ENCODE measurements at regions not wholly inside any gene's neighbourhood (a gene's known extent, or its start where the extent isn't known, plus 50 kb on each side); places are given as distances from the start of the nearest gene placed in this dataset.

- no peak for DNase-seq (ENCODE audit: low read depth in 1 of 2, low spot score in 1 of 2)
- in situ Hi-C loops (cut with HindIII; ENCODE audit: low pct_unique_long_range_greater_than_20kb, low sequenced_read_pairs), result no loop called here
- TF ChIP-seq JUND (IDR thresholded peaks at IDR 0.05; ENCODE audit: low read depth), result no peak
These were observed 270.3 kb upstream of the SALL3 start for GRCh38 chr18:78709261-78709809.

DNA sequence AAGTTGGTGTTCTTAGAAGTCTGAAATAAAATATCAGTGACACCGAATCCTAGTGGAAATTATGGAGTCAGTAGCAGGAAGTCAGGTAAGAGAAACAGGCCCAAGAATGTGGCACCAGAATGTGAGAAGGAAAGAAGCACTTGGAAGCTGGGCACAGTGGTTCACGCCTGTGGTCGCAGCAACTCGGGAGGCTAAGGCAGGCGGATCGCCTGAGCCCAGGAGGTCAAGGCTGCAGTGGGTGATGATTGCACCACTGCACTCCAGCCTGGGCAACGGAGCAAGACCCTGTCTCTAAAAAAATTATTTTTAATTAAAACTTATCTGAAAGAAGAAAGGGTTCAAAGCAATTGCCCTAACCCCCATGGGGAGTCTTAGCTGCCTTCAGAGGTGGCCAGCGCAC is 268.3 kb upstream of the SALL3 start:
- in situ Hi-C loops (cut with HindIII; ENCODE audit: low pct_unique_long_range_greater_than_20kb, low sequenced_read_pairs), result no loop called here
- DNase-seq (ENCODE audit: low read depth in 1 of 2, low spot score in 1 of 2), result no peak
- TF ChIP-seq JUND (IDR thresholded peaks at IDR 0.05; ENCODE audit: low read depth), result no peak

DNA sequence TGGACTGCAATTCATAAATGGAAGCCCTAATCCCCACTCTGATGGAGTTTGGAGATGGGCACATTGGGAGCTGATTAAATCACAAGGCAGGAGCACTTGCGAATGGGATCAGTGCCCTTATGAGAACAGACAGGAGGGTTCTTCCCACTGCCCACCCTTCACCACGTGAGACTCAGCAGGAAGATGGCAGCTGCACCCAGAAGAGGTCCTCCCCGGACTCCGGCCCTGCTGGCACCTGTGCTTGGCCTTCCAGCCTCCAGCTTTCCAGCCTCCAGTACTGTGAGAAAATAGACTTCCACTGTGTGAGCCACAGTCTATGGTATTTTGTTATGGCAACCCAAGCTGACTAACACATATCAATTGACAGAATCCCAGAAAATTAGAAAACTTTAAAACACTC is 267.6 kb upstream of the SALL3 start:
- no peak for TF ChIP-seq JUND (IDR thresholded peaks at IDR 0.05; ENCODE audit: low read depth)
- in situ Hi-C loops (cut with HindIII; ENCODE audit: low pct_unique_long_range_greater_than_20kb, low sequenced_read_pairs), result no loop called here
- no peak for DNase-seq (ENCODE audit: low read depth in 1 of 2, low spot score in 1 of 2)

DNA sequence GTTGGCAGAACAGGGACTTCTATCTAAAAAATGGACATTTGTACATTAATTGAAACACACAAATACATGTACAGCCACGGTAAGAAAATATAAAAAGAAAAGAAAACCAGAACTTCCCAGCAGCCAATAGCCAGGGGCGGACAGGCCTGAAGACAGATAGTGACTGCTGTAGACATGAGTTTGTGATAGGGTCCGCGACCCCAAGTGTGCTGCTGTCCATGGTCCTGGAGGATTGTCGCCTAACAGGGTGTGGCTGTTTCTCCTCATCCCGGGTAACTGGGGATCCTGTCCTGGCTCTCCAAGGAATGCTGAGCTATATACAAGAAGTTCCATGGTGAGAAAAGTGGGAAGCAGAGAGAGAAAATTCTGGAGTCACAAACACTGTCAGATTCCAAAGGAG is 266.5 kb upstream of the SALL3 start:
- in situ Hi-C loops (cut with HindIII; ENCODE audit: low pct_unique_long_range_greater_than_20kb, low sequenced_read_pairs), result no loop called here
- no peak for TF ChIP-seq JUND (IDR thresholded peaks at IDR 0.05; ENCODE audit: low read depth)
- peak in 1 of 2 experiments; percentile 14 for DNase-seq (ENCODE audit: low read depth in 1 of 2, low spot score in 1 of 2)

DNA sequence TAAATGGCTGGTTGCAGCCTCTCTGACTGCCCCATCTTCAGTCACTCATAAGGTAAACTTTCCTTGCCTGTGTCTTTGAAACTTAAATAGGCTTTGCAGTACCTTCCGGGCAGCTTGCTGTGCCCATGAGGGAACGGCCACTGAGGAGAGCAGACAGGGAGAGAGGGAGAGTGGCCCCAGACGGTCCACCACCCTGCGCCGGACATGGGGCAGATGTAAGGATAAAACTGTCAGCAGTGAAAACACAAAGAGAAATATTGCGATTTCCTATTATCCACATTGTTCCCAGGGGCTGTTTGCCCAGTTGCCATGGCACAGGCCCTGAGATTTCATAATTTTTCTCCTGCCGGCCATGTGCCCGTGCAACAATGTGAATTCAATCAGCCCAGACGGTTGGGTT is 265.9 kb upstream of the SALL3 start:
- TF ChIP-seq JUND (IDR thresholded peaks at IDR 0.05; ENCODE audit: low read depth), result no peak
- in situ Hi-C loops (cut with HindIII; ENCODE audit: low pct_unique_long_range_greater_than_20kb, low sequenced_read_pairs), result no loop called here
- no peak for DNase-seq (ENCODE audit: low read depth in 1 of 2, low spot score in 1 of 2)

DNA sequence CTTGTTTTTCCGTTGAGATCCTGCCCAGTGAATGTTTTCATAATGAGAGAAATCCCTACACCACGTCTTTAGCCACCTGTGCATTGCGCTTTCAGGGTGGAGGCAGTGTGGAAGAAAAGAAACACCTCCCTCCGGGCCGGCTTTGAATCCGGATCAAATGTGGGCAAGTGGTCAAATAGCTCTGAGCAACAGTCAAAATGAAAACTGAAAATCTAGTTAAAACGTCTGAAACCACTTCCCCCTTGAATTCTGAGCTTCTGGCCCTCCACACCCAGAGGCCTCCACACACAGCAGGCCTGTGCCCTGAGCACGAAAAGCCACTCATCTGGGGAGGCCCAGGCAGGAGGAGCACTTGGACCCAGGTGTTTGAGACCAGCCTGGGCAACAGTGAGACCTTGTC is 263.6 kb upstream of the SALL3 start:
- no peak for DNase-seq (ENCODE audit: low read depth in 1 of 2, low spot score in 1 of 2)
- TF ChIP-seq JUND (IDR thresholded peaks at IDR 0.05; ENCODE audit: low read depth), result no peak
- in situ Hi-C loops (cut with HindIII; ENCODE audit: low pct_unique_long_range_greater_than_20kb, low sequenced_read_pairs), result no loop called here

DNA sequence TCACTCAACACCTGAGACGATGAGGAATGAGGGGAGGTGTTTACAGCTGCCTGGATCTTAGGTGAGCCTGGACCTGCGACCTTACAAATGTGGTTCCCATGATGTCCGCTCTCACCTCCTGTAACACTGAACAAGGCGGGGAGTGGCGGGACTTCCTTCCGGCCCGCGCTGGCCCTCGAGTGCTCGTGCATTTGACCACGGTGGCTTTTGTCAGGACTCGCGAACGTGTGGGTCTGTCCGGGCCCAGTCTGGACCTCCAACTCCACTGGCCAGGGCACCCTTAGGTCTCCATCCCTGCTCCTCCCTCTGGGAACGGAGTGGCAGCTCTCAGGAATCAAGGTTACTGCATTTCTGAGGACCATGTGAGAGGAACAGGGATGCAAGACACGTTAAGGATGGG is 263.0 kb upstream of the SALL3 start:
- no peak for TF ChIP-seq JUND (IDR thresholded peaks at IDR 0.05; ENCODE audit: low read depth)
- in situ Hi-C loops (cut with HindIII; ENCODE audit: low pct_unique_long_range_greater_than_20kb, low sequenced_read_pairs), result no loop called here
- no peak for DNase-seq (ENCODE audit: low read depth in 1 of 2, low spot score in 1 of 2)

GRCh38 chr18:78717051-78717765 is 262.4 kb upstream of the SALL3 start:
- in situ Hi-C loops (cut with HindIII; ENCODE audit: low pct_unique_long_range_greater_than_20kb, low sequenced_read_pairs), result no loop called here
- DNase-seq (ENCODE audit: low read depth in 1 of 2, low spot score in 1 of 2), result no peak

GRCh38 chr18:78717766-78718150 is 261.9 kb upstream of the SALL3 start:
- no peak for DNase-seq (ENCODE audit: low read depth in 1 of 2, low spot score in 1 of 2)
- in situ Hi-C loops (cut with HindIII; ENCODE audit: low pct_unique_long_range_greater_than_20kb, low sequenced_read_pairs), result no loop called here
- TF ChIP-seq JUND (IDR thresholded peaks at IDR 0.05; ENCODE audit: low read depth), result no peak

More at GRCh38 chr18:78717051-78717765, 262.4 kb upstream of the SALL3 start:
- TF ChIP-seq JUND (IDR thresholded peaks at IDR 0.05; ENCODE audit: low read depth), result no peak

DNA sequence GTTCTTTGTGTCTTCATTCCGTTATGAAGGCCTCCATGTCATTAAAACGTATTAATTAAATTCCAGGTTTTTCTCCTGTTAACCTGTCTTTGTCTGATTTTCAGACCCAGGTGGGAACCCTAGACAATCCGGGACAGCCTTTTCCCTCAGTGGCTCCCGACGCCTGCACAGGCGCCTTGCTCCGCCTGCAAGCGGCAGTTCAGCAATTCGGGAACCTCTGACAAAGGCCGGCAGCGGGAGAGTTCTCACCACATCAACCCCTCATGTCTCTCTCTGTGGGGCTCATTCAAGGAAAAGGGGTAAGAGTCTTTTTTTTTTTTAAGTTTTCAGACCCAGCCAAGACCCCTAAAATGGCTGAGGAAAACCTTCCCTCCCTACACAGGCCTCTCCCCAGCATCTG is 259.8 kb upstream of the SALL3 start:
- no peak for TF ChIP-seq JUND (IDR thresholded peaks at IDR 0.05; ENCODE audit: low read depth)
- no peak for DNase-seq (ENCODE audit: low read depth in 1 of 2, low spot score in 1 of 2)
- in situ Hi-C loops (cut with HindIII; ENCODE audit: low pct_unique_long_range_greater_than_20kb, low sequenced_read_pairs), result no loop called here

GRCh38 chr18:78720456-78721237 is 259.0 kb upstream of the SALL3 start:
- no peak for TF ChIP-seq JUND (IDR thresholded peaks at IDR 0.05; ENCODE audit: low read depth)
- in situ Hi-C loops (cut with HindIII; ENCODE audit: low pct_unique_long_range_greater_than_20kb, low sequenced_read_pairs), result no loop called here
- DNase-seq (ENCODE audit: low read depth in 1 of 2, low spot score in 1 of 2), result no peak

DNA sequence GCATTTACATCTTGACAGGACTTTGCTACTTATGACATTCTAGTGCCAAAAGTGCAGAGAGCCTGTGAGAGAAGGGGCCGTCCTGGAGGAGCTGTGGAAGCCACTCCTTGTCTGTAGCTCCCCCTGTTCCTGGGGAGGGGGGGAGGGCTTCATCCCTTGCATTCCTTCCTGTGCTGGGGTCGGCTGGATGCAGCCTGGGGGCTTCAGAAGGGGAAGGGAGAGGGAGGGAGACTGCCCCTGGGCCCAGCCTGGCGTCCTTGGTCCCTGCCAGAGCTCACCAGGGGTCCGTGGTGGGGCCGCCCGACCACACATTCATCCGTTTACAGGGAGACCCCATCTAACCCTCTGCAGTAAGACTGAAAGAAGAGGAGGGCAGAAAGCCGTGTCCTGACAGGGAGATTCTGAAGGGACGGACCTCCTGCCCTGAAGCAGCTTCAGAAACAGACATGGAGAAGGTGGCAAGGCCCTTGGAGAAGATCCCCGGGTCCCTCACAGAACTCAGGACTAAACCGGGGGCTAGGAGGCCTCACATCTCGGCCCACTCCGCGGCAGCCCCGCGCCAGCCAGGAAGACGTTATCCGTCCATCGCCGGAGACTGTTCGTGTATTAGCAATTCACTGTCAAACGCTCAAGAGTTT is 258.3 kb upstream of the SALL3 start:
- in situ Hi-C loops (cut with HindIII; ENCODE audit: low pct_unique_long_range_greater_than_20kb, low sequenced_read_pairs), result no loop called here
- TF ChIP-seq JUND (IDR thresholded peaks at IDR 0.05; ENCODE audit: low read depth), result no peak
- no peak for DNase-seq (ENCODE audit: low read depth in 1 of 2, low spot score in 1 of 2)

DNA sequence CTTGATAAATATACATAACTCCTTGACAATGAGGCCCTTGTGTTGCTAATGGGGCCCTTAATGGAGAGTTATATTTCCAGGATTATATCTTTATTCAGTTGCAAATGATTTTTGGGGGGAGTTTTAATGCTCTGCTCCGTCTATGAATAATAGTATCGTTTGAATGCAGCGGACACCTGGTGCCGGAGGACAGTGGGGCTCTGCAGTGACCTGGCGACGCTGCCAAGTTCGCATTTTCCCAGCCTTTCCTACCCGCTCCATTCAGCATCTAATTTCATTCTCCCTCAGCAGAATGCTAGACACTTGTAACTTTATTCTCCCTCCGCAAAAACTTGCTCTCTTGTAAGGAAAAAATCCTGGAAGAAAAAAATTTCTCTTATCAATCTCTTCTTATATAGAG is 257.6 kb upstream of the SALL3 start:
- in situ Hi-C loops (cut with HindIII; ENCODE audit: low pct_unique_long_range_greater_than_20kb, low sequenced_read_pairs), result no loop called here
- TF ChIP-seq JUND (IDR thresholded peaks at IDR 0.05; ENCODE audit: low read depth), result no peak
- no peak for DNase-seq (ENCODE audit: low read depth in 1 of 2, low spot score in 1 of 2)

All from T47D (cell line).